ENCODE measurements at regions not wholly inside any gene's neighbourhood (a gene's known extent, or its start where the extent isn't known, plus 50 kb on each side); places are given as distances from the start of the nearest gene placed in this dataset.

GRCh38 chr4:78660559-78660958 is 109.0 kb downstream of the ANXA3 start:
- no peaks in the 10 kb centered on the region for H3K9me3 ChIP-seq (replicated peaks in 1 of 2; ENCODE audit: control insufficient read depth in 2 of 2, insufficient read depth in 1 of 2, low read depth in 1 of 2, low read length in 2 of 2)
- H2BK5ac ChIP-seq (ENCODE audit: low read length) = no peak overlapping the region
- H3K23ac ChIP-seq (ENCODE audit: low read depth, low read length, poor library complexity) = no peak overlapping the region
- no peaks in the 10 kb centered on the region for H3K36me3 ChIP-seq (replicated peaks in 1 of 2; ENCODE audit: control insufficient read depth in 2 of 2, insufficient read depth in 2 of 2, low read length in 2 of 2)
- no peak overlapping the region for H3K4ac ChIP-seq (ENCODE audit: low read length)
- DNase-seq (ENCODE audit: low spot score) = no peak
- no peak overlapping the region for H3K9ac ChIP-seq (ENCODE audit: low read depth, low read length, poor library complexity)
- H3K27ac ChIP-seq (replicated peaks; ENCODE audit: low read length) = no peak overlapping the region
- H3K18ac ChIP-seq (ENCODE audit: low read length) = no peak overlapping the region
- H3K79me1 ChIP-seq (ENCODE audit: low read depth, low read length) = no peaks in the 10 kb centered on the region
- H3K4me3 ChIP-seq (ENCODE audit: low read length in 2 of 2) = no peak overlapping the region
- no peak overlapping the region for H4K8ac ChIP-seq (ENCODE audit: low read depth, low read length)
- no peak overlapping the region for H3K14ac ChIP-seq (ENCODE audit: low read length)
- peaks cover 5% of the 10 kb centered on the region in 2 donors for H3K4me1 ChIP-seq (ENCODE audit: control insufficient read depth in 2 of 2, insufficient read depth in 1 of 2, low read depth in 1 of 2, low read length in 2 of 2)
- WGBS, 2 donors (ENCODE audit: extremely low coverage in 2 of 2, insufficient read length in 2 of 2, insufficient replicate concordance in 1 of 2) = no CpG with 5 or more reads among the region's 4 CpGs
- H2BK120ac ChIP-seq (ENCODE audit: low read depth, low read length) = no peak overlapping the region
- no peak overlapping the region for H4K91ac ChIP-seq (ENCODE audit: low read depth, low read length, poor library complexity)
- no peak overlapping the region for H2AK5ac ChIP-seq (ENCODE audit: low read depth, low read length)
- H2BK12ac ChIP-seq (ENCODE audit: low read length) = no peak overlapping the region
- no peak overlapping the region for H3K4me2 ChIP-seq (ENCODE audit: insufficient read depth, low read length, poor library complexity, severe bottlenecking)
- H3K27me3 ChIP-seq (ENCODE audit: control insufficient read depth in 3 of 3, insufficient read depth in 3 of 3, low read depth in 1 of 3, low read length in 3 of 3) = no peaks in the 10 kb centered on the region
- no peak overlapping the region for H2BK15ac ChIP-seq (ENCODE audit: low read length)
- no peak overlapping the region for H2AFZ ChIP-seq (ENCODE audit: low read length)

GRCh38 chr4:78661086-78661690 is 109.6 kb downstream of the ANXA3 start:
- H3K27ac ChIP-seq (replicated peaks; ENCODE audit: low read length) = no peak overlapping the region
- H3K27me3 ChIP-seq (ENCODE audit: control insufficient read depth in 3 of 3, insufficient read depth in 3 of 3, low read depth in 1 of 3, low read length in 3 of 3) = no peaks in the 10 kb centered on the region
- no CpG with 5 or more reads among the region's 3 CpGs for WGBS, 2 donors (ENCODE audit: extremely low coverage in 2 of 2, insufficient read length in 2 of 2, insufficient replicate concordance in 1 of 2)
- H2BK15ac ChIP-seq (ENCODE audit: low read length) = no peak overlapping the region
- H3K79me1 ChIP-seq (ENCODE audit: low read depth, low read length) = no peaks in the 10 kb centered on the region
- H3K18ac ChIP-seq (ENCODE audit: low read length) = no peak overlapping the region
- no peak overlapping the region for H3K9ac ChIP-seq (ENCODE audit: low read depth, low read length, poor library complexity)
- no peak overlapping the region for H3K14ac ChIP-seq (ENCODE audit: low read length)
- no peak overlapping the region for H4K91ac ChIP-seq (ENCODE audit: low read depth, low read length, poor library complexity)
- H2AK5ac ChIP-seq (ENCODE audit: low read depth, low read length) = no peak overlapping the region
- H3K36me3 ChIP-seq (replicated peaks in 1 of 2; ENCODE audit: control insufficient read depth in 2 of 2, insufficient read depth in 2 of 2, low read length in 2 of 2) = no peaks in the 10 kb centered on the region
- H3K4ac ChIP-seq (ENCODE audit: low read length) = no peak overlapping the region
- H4K8ac ChIP-seq (ENCODE audit: low read depth, low read length) = no peak overlapping the region
- H3K4me1 ChIP-seq (ENCODE audit: control insufficient read depth in 2 of 2, insufficient read depth in 1 of 2, low read depth in 1 of 2, low read length in 2 of 2) = peaks cover 5% of the 10 kb centered on the region in 2 donors
- DNase-seq (ENCODE audit: low spot score) = no peak
- peak overlapping the region; percentile 86 for H2AFZ ChIP-seq (ENCODE audit: low read length)
- H2BK12ac ChIP-seq (ENCODE audit: low read length) = no peak overlapping the region
- no peaks in the 10 kb centered on the region for H3K9me3 ChIP-seq (replicated peaks in 1 of 2; ENCODE audit: control insufficient read depth in 2 of 2, insufficient read depth in 1 of 2, low read depth in 1 of 2, low read length in 2 of 2)
- H3K4me3 ChIP-seq (ENCODE audit: low read length in 2 of 2) = no peak overlapping the region
- no peak overlapping the region for H2BK120ac ChIP-seq (ENCODE audit: low read depth, low read length)
- no peak overlapping the region for H3K4me2 ChIP-seq (ENCODE audit: insufficient read depth, low read length, poor library complexity, severe bottlenecking)
- H3K23ac ChIP-seq (ENCODE audit: low read depth, low read length, poor library complexity) = no peak overlapping the region
- H2BK5ac ChIP-seq (ENCODE audit: low read length) = no peak overlapping the region

GRCh38 chr4:78661921-78662521 is 110.5 kb downstream of the ANXA3 start:
- Histone ChIP-seq H3K9me3 (replicated peaks in 1 of 2; ENCODE audit: control insufficient read depth in 2 of 2, insufficient read depth in 1 of 2, low read depth in 1 of 2, low read length in 2 of 2) (no peaks in the 10 kb centered on the region), H2BK120ac (ENCODE audit: low read depth, low read length) (no peak overlapping the region), H2BK12ac (ENCODE audit: low read length) (no peak overlapping the region), H3K4me3 (ENCODE audit: low read length in 2 of 2) (no peak overlapping the region), H3K27ac (replicated peaks; ENCODE audit: low read length) (no peak overlapping the region), H2BK15ac (ENCODE audit: low read length) (no peak overlapping the region), H3K18ac (ENCODE audit: low read length) (no peak overlapping the region), H3K79me1 (ENCODE audit: low read depth, low read length) (no peaks in the 10 kb centered on the region), H3K4me2 (ENCODE audit: insufficient read depth, low read length, poor library complexity, severe bottlenecking) (no peak overlapping the region), H2BK5ac (ENCODE audit: low read length) (no peak overlapping the region), H3K27me3 (ENCODE audit: control insufficient read depth in 3 of 3, insufficient read depth in 3 of 3, low read depth in 1 of 3, low read length in 3 of 3) (no peaks in the 10 kb centered on the region), H3K9ac (ENCODE audit: low read depth, low read length, poor library complexity) (no peak overlapping the region), H2AFZ (ENCODE audit: low read length) (peak overlapping the region; percentile 86), H3K4me1 (ENCODE audit: control insufficient read depth in 2 of 2, insufficient read depth in 1 of 2, low read depth in 1 of 2, low read length in 2 of 2) (peaks cover 5% of the 10 kb centered on the region in 2 donors), H4K91ac (ENCODE audit: low read depth, low read length, poor library complexity) (no peak overlapping the region), H3K4ac (ENCODE audit: low read length) (no peak overlapping the region), H4K8ac (ENCODE audit: low read depth, low read length) (no peak overlapping the region), H3K36me3 (replicated peaks in 1 of 2; ENCODE audit: control insufficient read depth in 2 of 2, insufficient read depth in 2 of 2, low read length in 2 of 2) (no peaks in the 10 kb centered on the region), H3K14ac (ENCODE audit: low read length) (no peak overlapping the region), H3K23ac (ENCODE audit: low read depth, low read length, poor library complexity) (no peak overlapping the region), H2AK5ac (ENCODE audit: low read depth, low read length) (no peak overlapping the region)
- no CpG with 5 or more reads among the region's 3 CpGs for WGBS, 2 donors (ENCODE audit: extremely low coverage in 2 of 2, insufficient read length in 2 of 2, insufficient replicate concordance in 1 of 2)
- no peak for DNase-seq (ENCODE audit: low spot score)

- Histone ChIP-seq H3K23ac (ENCODE audit: low read depth, low read length, poor library complexity) (no peak overlapping the region), H3K27me3 (ENCODE audit: control insufficient read depth in 3 of 3, insufficient read depth in 3 of 3, low read depth in 1 of 3, low read length in 3 of 3) (no peaks in the 10 kb centered on the region), H3K4me3 (ENCODE audit: low read length in 2 of 2) (no peak overlapping the region), H4K91ac (ENCODE audit: low read depth, low read length, poor library complexity) (no peak overlapping the region), H3K18ac (ENCODE audit: low read length) (no peak overlapping the region), H4K8ac (ENCODE audit: low read depth, low read length) (no peak overlapping the region), H2AK5ac (ENCODE audit: low read depth, low read length) (no peak overlapping the region), H3K4ac (ENCODE audit: low read length) (no peak overlapping the region), H3K36me3 (replicated peaks in 1 of 2; ENCODE audit: control insufficient read depth in 2 of 2, insufficient read depth in 2 of 2, low read length in 2 of 2) (no peaks in the 10 kb centered on the region), H3K27ac (replicated peaks; ENCODE audit: low read length) (no peak overlapping the region), H3K4me1 (ENCODE audit: control insufficient read depth in 2 of 2, insufficient read depth in 1 of 2, low read depth in 1 of 2, low read length in 2 of 2) (peaks cover 5% of the 10 kb centered on the region in 2 donors), H2BK120ac (ENCODE audit: low read depth, low read length) (no peak overlapping the region), H3K14ac (ENCODE audit: low read length) (no peak overlapping the region), H2AFZ (ENCODE audit: low read length) (no peak overlapping the region), H3K9ac (ENCODE audit: low read depth, low read length, poor library complexity) (no peak overlapping the region), H2BK5ac (ENCODE audit: low read length) (no peak overlapping the region), H3K9me3 (replicated peaks in 1 of 2; ENCODE audit: control insufficient read depth in 2 of 2, insufficient read depth in 1 of 2, low read depth in 1 of 2, low read length in 2 of 2) (no peaks in the 10 kb centered on the region), H3K4me2 (ENCODE audit: insufficient read depth, low read length, poor library complexity, severe bottlenecking) (no peak overlapping the region), H2BK15ac (ENCODE audit: low read length) (no peak overlapping the region), H2BK12ac (ENCODE audit: low read length) (no peak overlapping the region), H3K79me1 (ENCODE audit: low read depth, low read length) (no peaks in the 10 kb centered on the region)
- DNase-seq (ENCODE audit: low spot score) = no peak
- no CpG with 5 or more reads among the region's 1 CpG for WGBS, 2 donors (ENCODE audit: extremely low coverage in 2 of 2, insufficient read length in 2 of 2, insufficient replicate concordance in 1 of 2)
Measured at GRCh38 chr4:78662658-78663057, 111.1 kb downstream of the ANXA3 start.

All from neuronal stem cell (in vitro differentiated cells).